ENCODE measurements at regions not wholly inside any gene's neighbourhood (a gene's known extent, or its start where the extent isn't known, plus 50 kb on each side); places are given as distances from the start of the nearest gene placed in this dataset.
"Not testable (repeated sequence)": the region's sequence is repeated elsewhere in the genome, so short reads cannot be mapped to it uniquely, and the experiment has no call there.

DNA sequence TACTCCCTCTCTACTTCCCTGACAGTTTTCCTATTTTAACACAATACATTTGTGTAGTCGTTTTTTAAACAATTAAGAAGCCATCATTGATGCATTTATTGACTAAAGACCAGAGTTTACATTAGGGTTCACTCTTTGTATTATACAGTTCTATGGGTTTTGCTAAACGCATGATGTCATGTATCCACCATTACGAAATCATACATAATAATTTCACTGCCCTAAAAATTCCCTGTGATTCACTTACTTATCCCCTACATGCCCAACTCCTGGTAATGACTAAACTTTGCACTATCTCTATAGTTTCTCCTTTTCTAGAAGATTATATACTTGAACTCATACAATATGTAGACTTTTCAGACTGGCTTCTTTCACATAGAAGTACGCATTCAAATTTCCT, 1016.5 kb upstream of the FOXG1 start:
- Histone ChIP-seq H3K4me3 (no peak overlapping the region), H3K4me1 (ENCODE audit: low read depth) (no peaks in the 10 kb centered on the region), H3K36me3 (ENCODE audit: low read depth) (no peaks in the 10 kb centered on the region), H3K9me3 (no peaks in the 10 kb centered on the region)
- intact Hi-C loops (cut with DNase I, micrococcal nuclease) = no loop called here
- TF ChIP-seq, protein P1, sequence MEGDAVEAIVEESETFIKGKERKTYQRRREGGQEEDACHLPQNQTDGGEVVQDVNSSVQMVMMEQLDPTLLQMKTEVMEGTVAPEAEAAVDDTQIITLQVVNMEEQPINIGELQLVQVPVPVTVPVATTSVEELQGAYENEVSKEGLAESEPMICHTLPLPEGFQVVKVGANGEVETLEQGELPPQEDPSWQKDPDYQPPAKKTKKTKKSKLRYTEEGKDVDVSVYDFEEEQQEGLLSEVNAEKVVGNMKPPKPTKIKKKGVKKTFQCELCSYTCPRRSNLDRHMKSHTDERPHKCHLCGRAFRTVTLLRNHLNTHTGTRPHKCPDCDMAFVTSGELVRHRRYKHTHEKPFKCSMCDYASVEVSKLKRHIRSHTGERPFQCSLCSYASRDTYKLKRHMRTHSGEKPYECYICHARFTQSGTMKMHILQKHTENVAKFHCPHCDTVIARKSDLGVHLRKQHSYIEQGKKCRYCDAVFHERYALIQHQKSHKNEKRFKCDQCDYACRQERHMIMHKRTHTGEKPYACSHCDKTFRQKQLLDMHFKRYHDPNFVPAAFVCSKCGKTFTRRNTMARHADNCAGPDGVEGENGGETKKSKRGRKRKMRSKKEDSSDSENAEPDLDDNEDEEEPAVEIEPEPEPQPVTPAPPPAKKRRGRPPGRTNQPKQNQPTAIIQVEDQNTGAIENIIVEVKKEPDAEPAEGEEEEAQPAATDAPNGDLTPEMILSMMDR (IDR thresholded peaks at IDR 0.05) = no peak
- DNase-seq (no peak), ATAC-seq (no peak)

DNA sequence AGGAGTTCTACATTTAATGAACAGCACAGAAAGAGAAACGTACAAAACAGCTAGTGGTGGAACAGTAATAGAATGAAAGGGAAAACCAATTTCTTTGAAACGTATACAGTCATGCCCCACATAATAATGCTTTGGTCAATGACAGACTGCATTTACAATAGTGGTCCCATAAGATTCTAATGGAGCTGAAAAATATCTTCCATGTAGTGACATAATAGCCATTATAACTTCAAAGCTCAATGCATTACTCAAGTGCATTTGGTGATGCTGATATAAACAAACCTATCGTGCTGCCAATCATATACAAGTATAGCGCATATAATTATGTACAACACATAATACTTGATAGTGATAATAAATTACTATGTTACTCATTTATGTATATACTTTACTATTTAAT, 1008.9 kb upstream of the FOXG1 start:
- intact Hi-C loops (cut with DNase I, micrococcal nuclease); DNase-seq; H3K9me3 ChIP-seq; H3K4me1 ChIP-seq (ENCODE audit: low read depth); H3K4me3 ChIP-seq; H3K36me3 ChIP-seq (ENCODE audit: low read depth); ATAC-seq: not testable (repeated sequence)

DNA sequence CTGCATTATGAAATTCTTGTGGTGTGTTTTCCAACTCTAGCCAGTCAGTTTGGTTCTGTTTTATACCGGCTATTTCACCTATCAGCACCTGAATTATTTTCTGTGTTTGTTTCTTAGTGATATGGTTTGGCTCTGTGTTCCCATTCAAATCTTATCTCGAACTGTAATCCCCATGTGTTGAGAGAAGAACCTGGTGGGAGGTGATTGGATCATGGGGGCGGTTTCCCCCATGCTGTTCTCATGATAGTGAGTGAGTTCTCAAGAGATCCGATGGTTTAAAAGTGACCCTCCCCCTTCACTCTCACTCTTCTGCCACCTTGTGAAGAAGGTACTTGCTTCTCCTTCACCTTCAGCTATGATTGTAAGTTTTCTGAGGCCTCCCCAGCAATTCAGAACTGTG, 1006.2 kb upstream of the FOXG1 start:
- H3K9me3 ChIP-seq; ATAC-seq; intact Hi-C loops (cut with DNase I, micrococcal nuclease); DNase-seq; H3K36me3 ChIP-seq (ENCODE audit: low read depth); H3K4me1 ChIP-seq (ENCODE audit: low read depth); H3K4me3 ChIP-seq: not testable (repeated sequence)

DNA sequence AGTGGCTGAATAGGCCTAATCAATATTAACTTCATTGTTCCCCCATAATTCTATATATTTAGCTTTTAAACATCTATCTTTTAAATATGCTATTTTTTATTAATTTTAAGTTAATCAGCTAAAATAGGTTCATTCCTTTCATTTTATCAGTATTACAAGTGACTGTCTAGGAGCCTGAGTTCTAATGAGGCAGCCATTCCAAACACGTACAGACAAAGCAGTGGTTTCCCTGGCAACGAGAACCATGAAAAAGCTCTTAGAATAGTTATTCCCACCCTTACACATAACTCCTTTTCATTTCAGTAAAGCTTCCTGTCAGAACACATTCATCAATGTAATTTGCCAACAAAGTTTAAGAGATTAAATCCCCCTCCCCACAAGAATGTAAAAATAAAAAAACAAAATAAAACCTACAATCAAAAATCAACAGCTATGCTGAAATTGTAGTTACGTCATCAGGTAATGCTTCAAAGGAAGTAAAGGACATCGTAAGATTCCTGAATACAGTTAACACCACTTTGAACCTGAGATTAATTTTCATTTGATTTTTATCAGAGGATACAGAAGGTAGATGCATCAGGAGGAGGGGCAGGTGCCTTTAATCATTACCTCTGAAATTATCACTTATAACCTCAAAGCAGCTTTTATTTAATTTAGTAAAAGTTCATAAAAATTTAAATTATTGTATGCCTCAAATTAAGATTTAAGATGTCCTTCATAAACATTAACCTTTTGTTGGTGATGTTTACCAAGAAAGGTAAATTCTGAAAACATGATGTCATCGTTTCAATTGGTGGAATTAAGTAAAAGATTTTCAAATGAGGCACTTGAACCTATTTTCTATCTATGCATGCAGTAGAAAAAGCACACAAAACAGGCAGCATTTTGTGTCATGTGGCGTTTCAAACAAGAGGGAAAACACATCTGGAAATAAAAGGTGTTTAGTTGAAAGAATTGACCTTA, 967.2 kb upstream of the FOXG1 start:
- H3K4me3 ChIP-seq; H3K36me3 ChIP-seq (ENCODE audit: low read depth); ATAC-seq; intact Hi-C loops (cut with DNase I, micrococcal nuclease); DNase-seq; H3K4me1 ChIP-seq (ENCODE audit: low read depth); H3K9me3 ChIP-seq: not testable (repeated sequence)

DNA sequence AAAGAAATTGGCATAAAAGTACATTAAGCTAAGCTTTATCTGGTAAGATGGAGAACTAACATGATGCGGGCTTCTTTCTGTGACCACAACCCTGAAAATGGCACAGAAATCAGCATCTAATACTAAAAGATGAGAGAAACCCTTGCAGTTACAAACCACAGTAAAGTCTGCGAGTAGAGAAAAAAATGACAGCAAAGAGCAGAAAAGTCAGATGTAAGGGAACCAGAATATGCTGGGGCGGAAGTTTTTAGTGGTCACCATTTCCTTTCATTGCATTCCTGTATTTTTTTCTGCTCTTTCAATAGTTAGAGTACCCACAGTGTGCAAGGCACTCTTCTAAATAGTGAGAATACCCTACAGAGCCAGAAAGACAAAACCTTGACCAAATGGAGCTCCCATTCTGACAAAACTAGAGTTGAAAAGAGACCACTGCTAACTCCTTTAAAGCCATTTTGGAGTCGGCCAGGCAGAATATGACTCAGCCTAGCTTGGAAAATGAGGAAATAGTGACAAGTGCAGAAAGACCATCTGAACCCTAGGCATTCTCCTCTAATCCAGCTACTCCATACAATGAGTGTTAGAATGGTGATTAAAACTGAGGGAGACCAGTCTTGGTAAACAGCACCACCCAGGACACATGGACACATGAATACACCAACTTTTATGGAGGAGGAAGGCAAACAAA, 948.7 kb upstream of the FOXG1 start:
- H3K36me3 ChIP-seq (ENCODE audit: low read depth); intact Hi-C loops (cut with DNase I, micrococcal nuclease); ATAC-seq; H3K9me3 ChIP-seq; H3K4me1 ChIP-seq (ENCODE audit: low read depth); DNase-seq; H3K4me3 ChIP-seq: not testable (repeated sequence)

DNA sequence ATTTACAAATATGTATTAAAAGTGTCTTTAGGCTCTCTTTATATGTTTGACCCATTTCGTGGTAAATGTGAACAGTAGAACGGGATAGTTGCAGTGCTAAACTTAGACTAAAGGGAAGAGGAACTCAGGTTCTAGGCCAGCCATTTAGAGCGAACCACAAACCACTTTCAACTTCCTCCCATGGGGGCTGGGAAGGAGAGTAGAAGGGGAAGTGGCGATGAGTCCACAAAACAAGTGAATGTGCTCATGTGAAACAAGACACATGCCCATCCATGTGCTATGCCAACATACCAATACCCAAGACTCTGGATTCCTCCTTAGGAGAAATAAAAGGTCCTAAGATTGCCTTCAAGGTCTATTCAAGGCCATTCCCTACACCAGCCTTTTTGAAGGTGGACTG, 940.4 kb upstream of the FOXG1 start:
- H3K9me3 ChIP-seq; intact Hi-C loops (cut with DNase I, micrococcal nuclease); H3K36me3 ChIP-seq (ENCODE audit: low read depth); H3K4me3 ChIP-seq; H3K4me1 ChIP-seq (ENCODE audit: low read depth); ATAC-seq: not testable (repeated sequence)
- peak in 1 of 3 donors; percentile 21 for DNase-seq

DNA sequence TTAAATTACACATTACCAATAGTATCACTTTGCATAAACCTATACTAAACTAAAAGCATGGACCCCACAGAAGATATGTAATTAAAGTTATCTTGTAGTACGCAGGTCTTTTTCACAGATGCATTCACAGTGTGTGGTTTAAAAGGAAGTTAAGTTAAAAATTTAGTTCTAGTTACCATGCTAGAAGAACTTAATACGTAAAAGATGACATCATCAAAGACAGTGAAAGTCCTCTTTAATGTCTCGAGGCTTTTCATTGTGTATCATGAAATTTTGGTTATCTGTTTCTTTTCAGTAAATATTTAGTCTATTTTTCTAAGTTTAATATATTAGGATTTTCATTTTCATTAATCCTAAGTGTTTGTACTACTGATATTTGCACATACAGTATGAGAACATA, 934.6 kb upstream of the FOXG1 start:
- H3K4me3 ChIP-seq; ATAC-seq; H3K4me1 ChIP-seq (ENCODE audit: low read depth); DNase-seq; H3K36me3 ChIP-seq (ENCODE audit: low read depth); intact Hi-C loops (cut with DNase I, micrococcal nuclease); H3K9me3 ChIP-seq: not testable (repeated sequence)

DNA sequence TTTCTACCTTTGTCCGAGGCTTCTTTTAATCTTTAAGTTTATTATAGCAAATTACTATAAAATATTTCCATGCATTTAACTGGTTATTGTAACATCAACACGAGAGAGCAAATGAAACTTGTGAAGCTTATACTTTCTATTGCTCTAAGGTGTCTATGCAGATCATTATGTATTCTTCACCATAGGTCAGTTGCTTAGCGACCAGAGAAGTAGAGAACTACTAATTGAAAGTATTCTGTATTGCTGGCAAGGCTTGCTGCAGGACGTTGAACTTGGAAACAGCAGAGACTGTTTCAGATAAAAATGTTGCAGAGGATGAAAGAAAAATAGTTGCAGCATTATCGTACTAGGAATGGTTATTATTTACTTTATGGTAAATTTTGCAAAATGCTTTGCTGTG, 933.6 kb upstream of the FOXG1 start:
- H3K9me3 ChIP-seq; H3K36me3 ChIP-seq (ENCODE audit: low read depth); DNase-seq; ATAC-seq; H3K4me1 ChIP-seq (ENCODE audit: low read depth); H3K4me3 ChIP-seq; intact Hi-C loops (cut with DNase I, micrococcal nuclease): not testable (repeated sequence)

DNA sequence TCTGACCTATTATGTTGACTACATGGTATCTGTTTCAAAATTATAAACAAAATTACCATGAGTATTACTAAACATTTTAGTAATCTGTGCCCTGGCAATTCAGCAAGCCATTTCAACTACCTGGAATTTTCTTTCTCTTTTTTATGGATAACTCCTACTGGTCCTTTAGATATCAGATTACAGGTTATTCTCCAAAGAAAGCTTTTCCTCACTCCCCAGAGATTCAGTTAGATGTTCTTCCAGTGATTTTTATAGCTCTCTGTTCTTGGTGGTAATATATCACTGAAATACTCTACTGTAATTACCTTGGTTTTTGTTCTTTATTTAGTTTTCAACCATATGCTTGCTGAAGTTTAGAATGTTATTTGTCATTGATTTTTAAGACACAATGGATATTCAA, 930.2 kb upstream of the FOXG1 start:
- TF ChIP-seq, protein P1 (IDR thresholded peaks at IDR 0.05) = no peak
- Histone ChIP-seq H3K36me3 (ENCODE audit: low read depth) (no peaks in the 10 kb centered on the region), H3K4me3 (no peak overlapping the region), H3K4me1 (ENCODE audit: low read depth) (no peaks in the 10 kb centered on the region), H3K9me3 (no peaks in the 10 kb centered on the region)
- ATAC-seq = no peak
- no peak for DNase-seq
- intact Hi-C loops (cut with DNase I, micrococcal nuclease) = no loop called here
